Stomach (tissue), 8 donors: ENCODE measurements at regions not wholly inside any gene's neighbourhood (a gene's known extent, or its start where the extent isn't known, plus 50 kb on each side); places are given as distances from the start of the nearest gene placed in this dataset.

Experiments used
- DNase-seq, 2 donors: peaks; one replicate each; pipeline versions ENCODE4 v3.0.0 to v3.0.0-alpha.2; 2013 to 2019
- H3K27ac ChIP-seq, 5 donors: fragments of 200-600 bp in 4 of 5; sonication (generic) in 4 of 5; one replicate each; pipeline ENCODE4 v1.5.1; 2013 to 2019; ENCODE audit warnings: mild to moderate bottlenecking in 1 of 5, moderate library complexity in 1 of 5
- H3K27me3 ChIP-seq, 3 donors: fragments of 200-600 bp; sonication (generic); one replicate each; pipeline ENCODE4 v1.5.1; 2017 to 2019; ENCODE audit warnings: mixed run types in 1 of 3
- H3K36me3 ChIP-seq, 4 donors: fragments of 200-600 bp; sonication (generic); 1 replicate in 3 of 4; 2 replicates in 1 of 4; pipeline ENCODE4 v1.5.1; 2016 to 2019
- H3K4me1 ChIP-seq, 4 donors: fragments of 200-600 bp; sonication (generic); one replicate each; pipeline ENCODE4 v1.5.1; 2016 to 2019
- H3K4me3 ChIP-seq, 4 donors: fragments of 200-600 bp; sonication (generic) in 3 of 4; one replicate each; pipeline ENCODE4 v1.5.1; 2016 to 2019; ENCODE audit warnings: mild to moderate bottlenecking in 1 of 4
- H3K9me3 ChIP-seq, 4 donors: fragments of 200-600 bp; sonication (generic); one replicate each; pipeline ENCODE4 v1.5.1; 2016 to 2019
- EP300 ChIP-seq: sonication (generic); formaldehyde crosslinking; IDR thresholded peaks from one replicate; pipeline ENCODE4 v1.6.1; 2017; ENCODE audit warnings: antibody characterized with exemption
- POLR2A ChIP-seq, 4 donors: fragments of 450-650 bp; IDR thresholded peaks; one replicate each; pipeline ENCODE4 v1.6.1; 2016; ENCODE audit warnings: antibody characterized with exemption in 4 of 4, control low read depth in 2 of 4, mild to moderate bottlenecking in 1 of 4, moderate library complexity in 1 of 4
- POLR2AphosphoS5 ChIP-seq, 3 donors: sonication (generic); formaldehyde crosslinking; IDR thresholded peaks; one replicate each; pipeline ENCODE4 v1.6.1; 2016; ENCODE audit warnings: antibody characterized with exemption in 3 of 3
- WGBS, 5 donors: extraction: QIAGEN DNeasy Blood & Tissue Kit in 3 of 5; methylation state at CpG; one replicate each; pipeline versions ENCODE4 v1.1.5 to v1.1.7; 2013 to 2018; 5-methylcytosine and 5-hydroxymethylcytosine counted together
- intact Hi-C: fragments of 100-400 bp; cut with DNase I; formaldehyde crosslinking; loops from one replicate; pipeline ENCODE4 v1.15.1; 2023; ENCODE audit warnings: low total_unique reads
- TF ChIP-seq, protein P1 (sequence below), 7 experiments: fragments of 450-650 bp in 4 of 7; fragments of 200-600 bp in 3 of 7; sonication (generic) in 3 of 7; IDR thresholded peaks; one replicate each; pipeline ENCODE4 v1.5.1; 2016 to 2019; ENCODE audit warnings: antibody characterized with exemption in 7 of 7, control low read depth in 2 of 7, mild to moderate bottlenecking in 1 of 7
- donor health status: healthy with polysubstance abuse.
- donor health status: Bipolar disorder and iron deficiency.
- donor health status: healthy.

DNA sequence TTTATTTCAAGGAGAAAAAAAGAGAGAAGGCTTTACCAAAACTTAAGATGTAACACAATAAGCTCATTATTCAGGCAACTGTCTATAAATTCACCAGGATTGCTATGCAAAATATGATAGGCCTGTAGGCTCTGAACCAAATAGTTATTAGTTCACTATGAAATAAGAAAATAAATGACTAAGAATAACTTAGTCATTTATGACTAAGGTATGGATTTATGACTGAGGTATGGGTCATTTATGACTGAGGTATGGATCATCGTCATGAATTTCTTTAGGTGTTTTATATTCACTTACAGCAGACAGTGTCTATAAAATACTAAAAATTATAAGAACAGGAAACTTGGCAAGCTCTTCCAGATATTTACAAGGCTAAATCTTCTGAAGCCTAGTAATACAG, 52.1 kb upstream of the SNX9 start:
- Histone ChIP-seq H3K9me3 (no peaks in the 10 kb centered on the region), H3K4me3 (no peak overlapping the region), H3K4me1 (peaks cover 0 to 16% (median 10%) of the 10 kb centered on the region in 4 donors), H3K27ac (no peak overlapping the region), H3K36me3 (no peaks in the 10 kb centered on the region), H3K27me3 (peaks cover 0 to 9% (median 0%) of the 10 kb centered on the region in 3 donors)
- 74 to 88% (median 81%) methylated on average over 1 of the region's 1 CpG for WGBS, 5 donors
- TF ChIP-seq, protein P1, sequence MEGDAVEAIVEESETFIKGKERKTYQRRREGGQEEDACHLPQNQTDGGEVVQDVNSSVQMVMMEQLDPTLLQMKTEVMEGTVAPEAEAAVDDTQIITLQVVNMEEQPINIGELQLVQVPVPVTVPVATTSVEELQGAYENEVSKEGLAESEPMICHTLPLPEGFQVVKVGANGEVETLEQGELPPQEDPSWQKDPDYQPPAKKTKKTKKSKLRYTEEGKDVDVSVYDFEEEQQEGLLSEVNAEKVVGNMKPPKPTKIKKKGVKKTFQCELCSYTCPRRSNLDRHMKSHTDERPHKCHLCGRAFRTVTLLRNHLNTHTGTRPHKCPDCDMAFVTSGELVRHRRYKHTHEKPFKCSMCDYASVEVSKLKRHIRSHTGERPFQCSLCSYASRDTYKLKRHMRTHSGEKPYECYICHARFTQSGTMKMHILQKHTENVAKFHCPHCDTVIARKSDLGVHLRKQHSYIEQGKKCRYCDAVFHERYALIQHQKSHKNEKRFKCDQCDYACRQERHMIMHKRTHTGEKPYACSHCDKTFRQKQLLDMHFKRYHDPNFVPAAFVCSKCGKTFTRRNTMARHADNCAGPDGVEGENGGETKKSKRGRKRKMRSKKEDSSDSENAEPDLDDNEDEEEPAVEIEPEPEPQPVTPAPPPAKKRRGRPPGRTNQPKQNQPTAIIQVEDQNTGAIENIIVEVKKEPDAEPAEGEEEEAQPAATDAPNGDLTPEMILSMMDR (IDR thresholded peaks at IDR 0.05) = no peak
- TF ChIP-seq POLR2A (IDR thresholded peaks at IDR 0.05) (no peak), POLR2AphosphoS5 (IDR thresholded peaks at IDR 0.05) (no peak), EP300 (no peak)
- intact Hi-C loops = no loop called here
- DNase-seq = no peak

DNA sequence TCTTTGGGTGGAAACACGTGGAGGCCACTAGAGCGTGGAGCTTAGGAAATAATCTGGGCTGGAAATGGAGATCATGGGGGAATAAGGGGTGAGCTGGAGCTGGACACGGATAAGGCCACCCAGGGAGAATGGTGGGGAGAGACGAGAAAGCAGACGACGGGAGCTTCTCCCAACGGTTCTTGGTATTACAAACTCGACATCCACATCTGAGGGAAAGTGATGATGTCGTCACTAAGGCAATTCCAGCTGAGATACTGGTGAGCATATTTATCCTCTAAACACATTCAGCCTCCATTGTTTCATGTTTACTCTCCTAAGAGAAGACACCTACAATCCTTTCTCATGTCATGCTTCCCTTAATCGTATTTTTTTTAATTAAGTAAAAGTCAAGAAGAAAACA, 50.2 kb upstream of the SNX9 start:
- TF ChIP-seq POLR2AphosphoS5 (IDR thresholded peaks at IDR 0.05) (no peak), EP300 (no peak), POLR2A (IDR thresholded peaks at IDR 0.05) (no peak)
- TF ChIP-seq, protein P1 (IDR thresholded peaks at IDR 0.05) = no peak
- 86 to 96% (median 92%) methylated on average over 10 of the region's 10 CpGs for WGBS, 5 donors
- Histone ChIP-seq H3K27me3 (peaks cover 0 to 9% (median 0%) of the 10 kb centered on the region in 3 donors), H3K27ac (no peak overlapping the region), H3K4me3 (no peak overlapping the region), H3K4me1 (peaks cover 0 to 16% (median 10%) of the 10 kb centered on the region in 4 donors), H3K9me3 (no peaks in the 10 kb centered on the region), H3K36me3 (no peaks in the 10 kb centered on the region)
- DNase-seq = no peak
- intact Hi-C loops = no loop called here
